ENCODE measurements at regions not wholly inside any gene's neighbourhood (a gene's known extent, or its start where the extent isn't known, plus 50 kb on each side); places are given as distances from the start of the nearest gene placed in this dataset.
"Not testable (repeated sequence)": the region's sequence is repeated elsewhere in the genome, so short reads cannot be mapped to it uniquely, and the experiment has no call there.

GRCh38 chr17:22507823-22508222, 815.5 kb downstream of the KCNJ18 start:
- no peak for DNase-seq

DNA sequence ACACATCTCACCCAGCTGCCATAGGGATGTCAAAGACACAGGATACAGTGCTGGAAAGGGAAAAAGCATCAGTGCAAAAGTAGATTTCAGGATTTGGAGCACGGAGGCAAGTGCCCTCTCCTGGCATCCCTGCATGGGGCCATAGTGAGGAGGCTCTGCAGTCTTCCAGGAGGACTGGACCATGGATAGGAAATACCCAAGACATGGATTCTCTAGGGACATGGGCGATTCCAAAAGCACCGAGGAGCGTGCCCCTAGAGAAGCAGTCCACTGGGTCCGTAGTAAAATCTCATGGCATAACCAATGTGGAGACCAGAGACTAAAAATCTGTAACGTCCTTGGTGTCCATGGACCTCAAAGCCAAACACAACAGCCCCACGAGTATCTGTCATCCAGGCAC, 818.2 kb downstream of the KCNJ18 start:
- no peak for DNase-seq

DNA sequence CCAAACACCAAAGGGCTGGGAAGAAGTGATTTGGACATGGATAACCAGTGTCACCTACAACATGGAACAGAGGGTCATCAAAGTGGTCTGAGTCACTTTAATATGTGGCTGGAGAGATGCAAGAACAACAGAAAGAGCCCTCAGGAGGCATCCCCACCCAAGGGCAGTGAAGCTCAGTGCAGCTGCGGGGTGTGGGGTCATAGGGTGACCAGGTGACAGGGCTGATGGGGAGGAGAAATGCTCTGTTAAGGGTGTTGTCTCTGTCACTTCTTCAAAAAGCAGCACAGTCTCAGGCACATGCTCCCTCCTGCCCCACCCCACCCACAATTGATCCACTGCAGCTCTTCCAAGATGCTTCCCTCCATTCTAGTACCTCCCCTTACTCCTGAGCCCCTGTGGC, 819.1 kb downstream of the KCNJ18 start:
- DNase-seq, result no peak

- no peak for DNase-seq
Measured at GRCh38 chr17:22512057-22512456, 819.7 kb downstream of the KCNJ18 start.

DNA sequence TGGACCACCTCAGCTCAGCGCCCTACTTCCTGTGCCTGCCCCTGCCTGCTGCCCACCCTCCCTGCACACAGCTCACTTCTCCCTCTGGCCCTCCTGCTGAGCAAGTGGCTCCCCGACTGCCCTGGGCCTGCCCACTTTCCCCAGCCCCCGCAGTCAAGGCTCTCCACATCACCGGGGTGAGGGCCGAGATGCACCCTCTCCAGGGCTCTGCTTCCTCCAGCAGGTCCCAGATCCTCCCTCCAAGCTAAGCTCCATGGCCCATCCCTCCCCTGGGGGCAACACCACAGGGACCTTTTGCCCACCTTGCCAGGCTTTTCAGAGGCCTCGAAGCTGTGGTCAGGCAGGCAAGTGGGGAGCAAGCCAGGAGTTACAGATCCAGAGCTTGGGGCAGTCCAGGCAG, 820.2 kb downstream of the KCNJ18 start:
- DNase-seq, result no peak

DNA sequence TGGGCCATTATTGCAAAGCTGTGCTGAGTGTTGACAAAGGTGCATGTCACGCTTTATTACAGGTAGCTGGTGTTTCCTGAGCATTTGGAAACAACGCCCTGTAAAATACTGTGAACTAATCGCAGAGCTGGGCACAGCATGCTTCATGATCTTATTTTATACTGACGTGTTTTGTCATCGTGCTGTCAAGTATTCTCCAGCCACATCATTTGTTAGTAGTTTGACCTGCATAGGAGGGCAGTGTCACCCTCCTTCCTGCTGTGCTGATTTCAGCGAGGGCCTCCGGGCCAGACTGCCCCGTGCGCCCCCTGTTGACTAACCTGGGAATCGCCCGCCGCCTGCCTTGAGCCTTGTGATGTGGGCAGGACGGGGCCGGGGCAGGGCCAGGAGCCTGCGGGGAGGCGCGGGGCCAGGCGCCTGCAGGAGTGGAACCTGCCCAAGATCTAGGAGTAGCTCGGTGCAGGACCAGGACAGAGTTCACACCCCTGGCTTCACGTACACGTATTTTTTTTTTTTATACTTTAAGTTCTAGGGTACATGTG, 820.7 kb downstream of the KCNJ18 start:
- no peak for DNase-seq

- no peak for DNase-seq
Measured at GRCh38 chr17:22514315-22514714, 822.0 kb downstream of the KCNJ18 start.

- no peak for DNase-seq
Measured at GRCh38 chr17:22514767-22515320, 822.5 kb downstream of the KCNJ18 start.

DNA sequence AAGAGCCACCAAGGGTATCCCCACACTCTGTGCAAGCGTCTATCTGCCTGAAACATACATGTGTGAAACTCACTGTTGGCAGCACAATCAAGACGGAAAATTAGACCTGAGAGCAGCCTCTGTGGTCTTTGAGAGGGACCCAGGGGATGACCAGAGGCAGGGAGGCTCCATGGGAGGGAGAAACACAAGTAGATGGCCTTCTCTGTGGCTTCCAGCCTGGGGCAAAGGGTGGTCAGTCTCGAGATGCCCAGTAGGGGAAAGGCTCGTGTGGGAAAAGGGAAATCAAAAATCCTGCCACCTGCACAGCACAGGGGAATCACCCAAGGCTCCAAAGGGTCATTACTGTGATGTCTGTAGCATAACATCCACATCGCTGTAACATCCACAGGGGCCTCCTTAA, 823.3 kb downstream of the KCNJ18 start:
- no peak for DNase-seq

DNA sequence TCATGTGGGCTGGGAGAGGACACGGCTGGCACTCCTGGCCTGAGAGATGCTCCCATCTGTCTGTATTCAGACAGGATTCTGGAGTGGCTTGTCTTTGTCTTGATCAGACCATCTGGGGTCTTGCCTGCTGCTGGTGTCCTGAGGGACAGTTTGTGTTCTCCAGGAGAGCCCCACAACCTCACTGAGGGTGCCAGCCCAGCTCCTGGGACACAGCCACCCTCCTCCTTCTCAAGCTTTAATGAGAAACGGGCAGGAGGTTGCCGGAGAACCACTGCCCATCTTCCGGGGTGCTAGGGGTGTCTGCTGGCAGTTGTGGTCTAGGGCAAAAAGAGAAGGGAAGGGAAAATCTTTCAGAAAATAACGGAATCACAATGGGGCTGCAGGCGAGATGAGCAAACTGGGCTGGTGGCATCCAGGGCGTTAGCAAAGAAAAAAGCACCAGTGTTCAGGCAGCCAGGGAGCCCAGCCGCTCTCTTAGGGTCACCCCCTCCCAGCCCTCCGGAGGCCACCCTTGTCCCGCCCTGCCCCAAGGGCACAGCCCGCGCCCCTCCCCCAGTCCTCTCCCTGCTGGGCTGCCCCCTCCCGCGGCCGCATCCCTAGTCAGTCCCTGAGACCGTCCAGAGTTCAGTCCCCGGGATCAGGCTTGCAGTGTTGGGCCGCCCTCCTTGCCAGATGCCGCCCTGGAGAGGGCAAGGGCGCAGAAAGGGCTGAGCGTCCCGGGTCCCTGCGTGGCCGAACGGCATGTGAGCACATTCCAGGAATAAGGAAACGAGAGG, 824.7 kb downstream of the KCNJ18 start:
- no peak for DNase-seq

GRCh38 chr17:22517716-22518115, 825.4 kb downstream of the KCNJ18 start:
- no peak for DNase-seq

- no peak for DNase-seq
Measured at GRCh38 chr17:22518185-22518584, 825.9 kb downstream of the KCNJ18 start.

DNA sequence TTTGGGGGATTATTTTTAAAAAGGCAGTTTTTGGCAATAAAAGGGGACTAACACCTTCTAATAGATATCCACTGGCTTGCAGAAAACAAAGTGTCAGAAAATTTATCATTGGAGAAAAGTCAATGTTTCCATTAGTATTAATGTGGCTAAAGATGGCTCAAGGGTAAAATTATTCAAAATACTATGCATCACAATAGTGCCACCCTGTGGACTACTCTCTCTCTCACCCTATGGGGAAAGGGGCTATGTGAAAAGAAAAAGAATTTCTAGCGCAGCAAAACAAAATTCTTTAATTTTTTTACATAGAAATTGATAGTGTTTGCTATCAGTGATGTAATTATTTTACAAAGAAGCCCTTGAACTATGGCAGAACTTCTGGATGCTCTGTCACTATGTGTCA, 856.5 kb downstream of the KCNJ18 start:
- DNase-seq, result not testable (repeated sequence)

- not testable (repeated sequence) for DNase-seq
Measured at GRCh38 chr17:22551695-22552415, 859.5 kb downstream of the KCNJ18 start.

DNA sequence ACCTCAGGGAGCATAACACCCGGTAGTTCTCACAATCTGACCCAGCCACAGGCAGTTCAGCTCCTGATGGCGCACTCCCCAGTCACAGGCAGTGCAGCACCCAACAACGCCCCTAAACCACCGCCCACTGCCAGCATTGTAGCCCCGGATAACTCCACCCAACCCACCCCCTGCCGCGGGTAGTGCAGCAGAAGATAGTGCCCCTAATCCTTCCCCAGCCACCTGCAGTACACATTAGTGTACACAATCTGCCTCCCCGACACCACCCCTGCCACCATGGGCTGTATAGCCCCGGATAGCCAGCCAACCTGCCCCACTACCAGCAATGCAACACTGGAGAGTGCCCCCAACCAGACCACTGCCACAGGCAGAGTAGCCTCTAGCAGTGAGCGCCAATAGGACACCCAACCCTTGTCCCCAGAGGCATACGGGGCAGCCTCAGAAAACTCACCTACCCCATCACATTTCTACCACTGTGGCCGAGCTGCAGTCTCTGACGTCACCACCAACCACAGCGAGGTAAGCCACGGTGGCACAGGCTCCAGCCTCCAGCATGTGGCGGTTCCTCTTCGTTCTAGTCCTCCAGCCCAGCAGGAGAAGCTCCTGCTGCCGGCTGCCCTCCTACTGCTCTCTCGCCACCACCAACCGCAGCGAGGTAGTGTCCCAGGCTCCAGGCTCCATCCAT, 877.3 kb downstream of the KCNJ18 start:
- no peak for DNase-seq

DNA sequence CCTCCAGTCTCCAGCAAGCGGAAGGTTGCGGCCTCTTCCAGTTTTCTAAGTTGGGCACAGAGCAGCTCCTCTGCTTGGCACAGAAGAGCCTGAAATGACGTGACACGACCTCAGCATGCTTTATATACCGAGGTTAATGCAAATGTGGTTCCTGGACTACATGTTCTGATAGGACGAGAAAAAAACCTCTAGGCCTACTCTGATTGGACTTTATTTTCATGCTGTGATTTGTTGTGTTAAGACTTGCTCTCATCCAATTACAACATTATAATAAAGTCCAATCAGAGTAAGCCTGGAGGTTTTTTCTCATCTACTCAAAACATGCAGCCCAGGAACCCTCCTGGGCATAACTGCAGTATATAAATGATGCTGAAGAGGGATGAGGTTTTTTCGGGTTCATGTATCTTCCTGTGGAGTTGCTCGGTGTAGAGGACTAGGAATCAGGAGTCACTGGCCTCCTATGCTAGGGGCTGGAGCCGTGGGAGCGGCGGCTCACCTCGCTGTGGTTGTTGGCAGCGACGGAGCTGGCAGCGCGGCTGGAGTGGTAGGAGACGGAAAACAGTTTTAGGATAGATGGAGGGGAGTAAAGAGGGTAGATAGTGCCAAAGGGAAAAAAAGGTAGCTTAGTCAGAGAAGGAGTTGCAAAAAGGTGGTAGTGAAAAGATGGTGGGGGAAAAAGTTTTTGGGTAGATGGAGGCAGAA, 878.0 kb downstream of the KCNJ18 start:
- no peak for DNase-seq

DNA sequence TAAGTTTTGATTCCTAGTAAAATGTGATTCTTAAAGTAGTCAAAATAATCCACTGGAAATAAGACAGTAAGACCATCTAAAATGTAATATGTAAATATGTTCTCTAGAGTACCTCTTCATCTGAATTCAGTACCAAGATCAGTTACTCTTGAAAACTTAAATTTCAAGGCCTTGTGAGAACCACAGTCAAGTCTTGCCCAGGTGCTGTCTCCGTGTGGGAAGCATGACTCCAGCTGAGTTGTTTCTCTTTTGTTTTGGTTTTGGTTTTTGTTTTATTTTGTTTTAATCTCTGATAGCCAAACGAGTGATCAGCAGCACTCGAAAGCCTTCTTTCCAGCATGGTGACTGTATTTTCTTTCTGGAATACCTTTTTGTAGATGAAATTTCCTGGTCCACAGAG, 907.0 kb downstream of the KCNJ18 start:
- DNase-seq, result no peak

DNA sequence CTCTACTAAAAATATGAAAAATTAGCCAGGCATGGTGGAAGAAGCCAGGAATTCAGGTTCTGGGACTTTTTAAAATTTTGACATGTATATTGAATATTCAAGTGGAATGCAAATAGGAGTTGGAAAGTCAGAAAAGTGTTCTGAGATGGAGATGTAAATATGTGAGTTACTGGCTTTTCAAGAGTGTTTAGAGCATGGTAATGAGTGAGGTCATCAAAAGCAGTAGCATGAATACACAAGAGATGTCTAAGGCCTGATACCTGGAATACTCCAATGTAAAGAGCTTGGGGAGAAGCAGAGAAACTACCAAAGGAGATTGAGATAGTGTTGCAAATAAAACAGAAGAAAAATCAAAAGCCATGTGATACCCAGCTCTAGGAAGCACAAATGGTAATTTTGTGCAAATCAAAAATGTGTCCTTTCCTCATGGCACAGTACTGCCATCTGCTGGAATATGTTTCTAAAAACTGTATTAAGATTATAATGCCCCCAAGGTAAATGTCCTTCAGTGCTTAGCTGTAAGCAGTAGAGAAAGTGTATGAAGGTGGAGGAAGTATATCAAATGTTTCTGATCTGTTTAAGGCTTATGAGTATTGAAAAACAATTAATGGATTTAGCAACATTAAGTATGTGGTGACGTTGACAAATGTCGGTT, 908.4 kb downstream of the KCNJ18 start:
- no peak for DNase-seq
